HG03025 (cell line): ENCODE measurements at regions not wholly inside any gene's neighbourhood (a gene's known extent, or its start where the extent isn't known, plus 50 kb on each side); places are given as distances from the start of the nearest gene placed in this dataset.

Experiments used
- ATAC-seq: cut with Tn5 transposase; IDR thresholded peaks from one replicate; pipeline ENCODE4 v1.9.1; 2021; ENCODE audit warnings: mild to moderate bottlenecking, moderate library complexity; ENCODE audit not compliant: unreplicated experiment, low FRiP score

GRCh38 chr2:220144411-220144810 is 517.0 kb downstream of the SLC4A3 start:
- no peak for ATAC-seq

- no peak for ATAC-seq
Observed at GRCh38 chr2:220147161-220148038, 520.0 kb downstream of the SLC4A3 start.

GRCh38 chr2:220148471-220149248 is 521.2 kb downstream of the SLC4A3 start:
- no peak for ATAC-seq

GRCh38 chr2:220151341-220151740 is 523.9 kb downstream of the SLC4A3 start:
- ATAC-seq = no peak

GRCh38 chr2:220152281-220152935 is 525.0 kb downstream of the SLC4A3 start:
- no peak for ATAC-seq

- ATAC-seq = no peak
Observed at GRCh38 chr2:220153118-220153517, 525.7 kb downstream of the SLC4A3 start.

GRCh38 chr2:220154304-220154703 is 526.9 kb downstream of the SLC4A3 start:
- no peak for ATAC-seq

- ATAC-seq = no peak
Observed at GRCh38 chr2:220157312-220157711, 529.9 kb downstream of the SLC4A3 start.

GRCh38 chr2:220159738-220160137 is 532.3 kb downstream of the SLC4A3 start:
- ATAC-seq = no peak

GRCh38 chr2:220162320-220162719 is 534.9 kb downstream of the SLC4A3 start:
- ATAC-seq = no peak

- no peak for ATAC-seq
Observed at GRCh38 chr2:220163486-220163885, 536.1 kb downstream of the SLC4A3 start.

- ATAC-seq = no peak
Observed at GRCh38 chr2:220165401-220165800, 538.0 kb downstream of the SLC4A3 start.

GRCh38 chr2:220166616-220167015 is 539.2 kb downstream of the SLC4A3 start:
- no peak for ATAC-seq

- ATAC-seq = no peak
Observed at GRCh38 chr2:220167956-220168355, 540.5 kb downstream of the SLC4A3 start.

- no peak for ATAC-seq
Observed at GRCh38 chr2:220168891-220169546, 541.6 kb downstream of the SLC4A3 start.

- ATAC-seq = no peak
Observed at GRCh38 chr2:220174826-220175225, 547.4 kb downstream of the SLC4A3 start.

GRCh38 chr2:220175967-220176366 is 548.5 kb downstream of the SLC4A3 start:
- ATAC-seq = no peak

- ATAC-seq = no peak
Observed at GRCh38 chr2:220178991-220179695, 551.7 kb downstream of the SLC4A3 start.

GRCh38 chr2:220181165-220181564 is 553.7 kb downstream of the SLC4A3 start:
- no peak for ATAC-seq

GRCh38 chr2:220182790-220183189 is 555.4 kb downstream of the SLC4A3 start:
- ATAC-seq = no peak
